ENCODE measurements at regions not wholly inside any gene's neighbourhood (a gene's known extent, or its start where the extent isn't known, plus 50 kb on each side); places are given as distances from the start of the nearest gene placed in this dataset.

- no peak for DNase-seq (ENCODE audit: low read depth)
These were observed 411.8 kb downstream of the MTX2 start for GRCh38 chr2:176680916-176681516.

- no peak for DNase-seq (ENCODE audit: low read depth)
These were observed 412.4 kb downstream of the MTX2 start for GRCh38 chr2:176681584-176682115.

- DNase-seq (ENCODE audit: low read depth) = no peak
These were observed 413.0 kb downstream of the MTX2 start for GRCh38 chr2:176682278-176682677.

GRCh38 chr2:176683618-176684111 lies 414.4 kb downstream of the MTX2 start:
- DNase-seq (ENCODE audit: low read depth) = no peak

GRCh38 chr2:176685908-176686307 lies 416.7 kb downstream of the MTX2 start:
- no peak for DNase-seq (ENCODE audit: low read depth)

GRCh38 chr2:176686328-176686727 lies 417.1 kb downstream of the MTX2 start:
- DNase-seq (ENCODE audit: low read depth) = no peak

- DNase-seq (ENCODE audit: low read depth) = no peak
These were observed 418.1 kb downstream of the MTX2 start for GRCh38 chr2:176687342-176687741.

- no peak for DNase-seq (ENCODE audit: low read depth)
These were observed 418.7 kb downstream of the MTX2 start for GRCh38 chr2:176687944-176688343.

GRCh38 chr2:176689711-176690110 lies 420.5 kb downstream of the MTX2 start:
- DNase-seq (ENCODE audit: low read depth) = no peak

GRCh38 chr2:176691471-176691870 lies 422.2 kb downstream of the MTX2 start:
- DNase-seq (ENCODE audit: low read depth) = no peak

GRCh38 chr2:176692533-176692932 lies 423.3 kb downstream of the MTX2 start:
- no peak for DNase-seq (ENCODE audit: low read depth)

- no peak for DNase-seq (ENCODE audit: low read depth)
These were observed 429.9 kb downstream of the MTX2 start for GRCh38 chr2:176699098-176699497.

GRCh38 chr2:176699644-176700043 lies 430.4 kb downstream of the MTX2 start:
- no peak for DNase-seq (ENCODE audit: low read depth)

GRCh38 chr2:176702131-176702530 lies 432.9 kb downstream of the MTX2 start:
- DNase-seq (ENCODE audit: low read depth) = no peak

- DNase-seq (ENCODE audit: low read depth) = no peak
These were observed 435.1 kb downstream of the MTX2 start for GRCh38 chr2:176704282-176704858.

- no peak for DNase-seq (ENCODE audit: low read depth)
These were observed 440.1 kb downstream of the MTX2 start for GRCh38 chr2:176709149-176709951.

- DNase-seq (ENCODE audit: low read depth) = no peak
These were observed 440.7 kb downstream of the MTX2 start for GRCh38 chr2:176709991-176710390.

- DNase-seq (ENCODE audit: low read depth) = no peak
These were observed 441.5 kb downstream of the MTX2 start for GRCh38 chr2:176710657-176711186.

- no peak for DNase-seq (ENCODE audit: low read depth)
These were observed 456.8 kb downstream of the MTX2 start for GRCh38 chr2:176725873-176726645.

- DNase-seq (ENCODE audit: low read depth) = no peak
These were observed 458.5 kb downstream of the MTX2 start for GRCh38 chr2:176727696-176728095.

- DNase-seq (ENCODE audit: low read depth) = no peak
These were observed 460.7 kb downstream of the MTX2 start for GRCh38 chr2:176729706-176730569.

Measured in HS-27A (cell line).